AG04450 (cell line): ENCODE measurements at regions not wholly inside any gene's neighbourhood (a gene's known extent, or its start where the extent isn't known, plus 50 kb on each side); places are given as distances from the start of the nearest gene placed in this dataset.

Experiments
- CTCF ChIA-PET: fragments of 300-600, 350-600 bp; formaldehyde crosslinking; extraction: SDS; loops from one replicate; lab custom pipeline; 2022; ENCODE audit warnings: antibody characterized with exemption, inconsistent platforms; lab: Charles Lee
- POLR2A ChIA-PET: fragments of 350-600 bp; formaldehyde crosslinking; extraction: SDS; loops from one replicate; lab custom pipeline; 2021; ENCODE audit warnings: antibody characterized with exemption, inconsistent platforms; lab: Yijun Ruan, JAX
- DNase-seq: peaks from one replicate; pipeline ENCODE4 v3.0.0-alpha.2; 2011; ENCODE audit warnings: low read depth, low spot score
- H3K27ac ChIP-seq: one replicate; pipeline ENCODE4 v1.5.1; 2012; ENCODE audit warnings: low read depth, low read length, control low read depth
- H3K27me3 ChIP-seq: one replicate; pipeline ENCODE4 v1.6.0; 2012; ENCODE audit warnings: low read length; ENCODE audit not compliant: control insufficient read depth, insufficient read depth
- H3K4me3 ChIP-seq: 2 replicates; pipeline ENCODE4 v1.5.1; 2011; ENCODE audit warnings: mild to moderate bottlenecking, low read depth, low read length, control low read depth
- H3K9me3 ChIP-seq: 2 replicates; pipeline ENCODE4 v1.5.1; 2012; ENCODE audit warnings: low read length; ENCODE audit not compliant: control insufficient read depth, insufficient read depth
- CTCF ChIP-seq: IDR thresholded peaks from 2 replicates; pipeline ENCODE4 v1.5.1; 2011; ENCODE audit warnings: low read depth, low read length, control low read depth, inconsistent platforms

GRCh38 chr1:30466026-30466425 is 257.4 kb downstream of the MATN1 start:
- ChIA-PET CTCF (no interaction called here), POLR2A (no interaction called here)
- DNase-seq, result no peak
- H3K9me3 ChIP-seq, result no peaks in the 10 kb centered on the region; the same call in 1 of the 2 replicates
- no peak for TF ChIP-seq CTCF
- H3K4me3 ChIP-seq, result no peak overlapping the region
- H3K27me3 ChIP-seq, result no peaks in the 10 kb centered on the region
- no peak overlapping the region for H3K27ac ChIP-seq

- ChIA-PET CTCF (no interaction called here), POLR2A (no interaction called here)
- no peak for TF ChIP-seq CTCF
- DNase-seq, result no peak
- Histone ChIP-seq H3K9me3 (no peaks in the 10 kb centered on the region; the same call in 1 of the 2 replicates), H3K27me3 (no peaks in the 10 kb centered on the region), H3K4me3 (no peak overlapping the region), H3K27ac (no peak overlapping the region)
Measured at GRCh38 chr1:30465096-30465495, 258.3 kb downstream of the MATN1 start.

- Histone ChIP-seq H3K4me3 (no peak overlapping the region), H3K9me3 (no peaks in the 10 kb centered on the region; the same call in none of the 2 replicates), H3K27ac (no peak overlapping the region), H3K27me3 (no peaks in the 10 kb centered on the region)
- no peak for DNase-seq
- TF ChIP-seq CTCF, result no peak
- CTCF ChIA-PET, result no interaction called here
- POLR2A ChIA-PET, result no interaction called here
Measured at GRCh38 chr1:30464187-30464617, 259.2 kb downstream of the MATN1 start.

GRCh38 chr1:30462826-30463425 is 260.5 kb downstream of the MATN1 start:
- no peak for TF ChIP-seq CTCF
- no peak for DNase-seq
- POLR2A ChIA-PET, result interaction anchor here (0.6 kb wide), 1 partner anchor 1881 kb away, joined by 4 read pairs; no protein-coding TSS in a partner anchor
- Histone ChIP-seq H3K4me3 (no peak overlapping the region), H3K9me3 (no peaks in the 10 kb centered on the region; the same call in 1 of the 2 replicates), H3K27ac (no peak overlapping the region), H3K27me3 (no peaks in the 10 kb centered on the region)
- CTCF ChIA-PET, result no interaction called here

- H3K4me3 ChIP-seq, result no peak overlapping the region
- no peak for TF ChIP-seq CTCF
- ChIA-PET CTCF (no interaction called here), POLR2A (interaction anchor here (0.6 kb wide), 1 partner anchor 1880 kb away, joined by 4 read pairs; no protein-coding TSS in a partner anchor)
- no peaks in the 10 kb centered on the region; the same call in 1 of the 2 replicates for H3K9me3 ChIP-seq
- DNase-seq, result no peak
- no peak overlapping the region for H3K27ac ChIP-seq
- no peaks in the 10 kb centered on the region for H3K27me3 ChIP-seq
Measured at GRCh38 chr1:30462166-30462565, 261.2 kb downstream of the MATN1 start.
